HEK293 (cell line): ENCODE measurements at regions not wholly inside any gene's neighbourhood (a gene's known extent, or its start where the extent isn't known, plus 50 kb on each side); places are given as distances from the start of the nearest gene placed in this dataset.

ENCODE experiments used
- ATF2 ChIP-seq: fragments of 450-650 bp; formaldehyde crosslinking; IDR thresholded peaks from 2 replicates; pipeline ENCODE4 v1.5.1; 2016; ENCODE audit warnings: missing biosample characterization, missing genetic modification characterization, low read depth
- CTCF ChIP-seq: fragments of 450-650 bp; formaldehyde crosslinking; IDR thresholded peaks from 2 replicates; pipeline ENCODE4 v1.5.1; 2016; ENCODE audit warnings: missing biosample characterization, missing genetic modification characterization
- ZNF621 ChIP-seq: fragments of 450-650 bp; formaldehyde crosslinking; IDR thresholded peaks from 2 replicates; pipeline ENCODE4 v1.5.1; 2017; ENCODE audit warnings: missing biosample characterization, missing genetic modification characterization

- no peak for TF ChIP-seq CTCF
- no peak for TF ChIP-seq ZNF621 (tag by site-specific recombination)
- TF ChIP-seq ATF2 (tag by site-specific recombination) = no peak
Observed at GRCh38 chr5:35336230-35336629, 105.9 kb upstream of the PRLR start.
